Suppressor macrophage treated with lipopolysaccharide for 4 hours (primary cell): ENCODE measurements at regions not wholly inside any gene's neighbourhood (a gene's known extent, or its start where the extent isn't known, plus 50 kb on each side); places are given as distances from the start of the nearest gene placed in this dataset.

ENCODE experiments used
- DNase-seq: peaks from one replicate; pipeline ENCODE4 v3.0.0-alpha.2; 2020

- no peak for DNase-seq
Measured at GRCh38 chr10:10311966-10312365, 705.7 kb upstream of the CELF2 start.

GRCh38 chr10:10313149-10313835 lies 704.4 kb upstream of the CELF2 start:
- DNase-seq = no peak

GRCh38 chr10:10314626-10315025 lies 703.0 kb upstream of the CELF2 start:
- no peak for DNase-seq

- DNase-seq = no peak
Measured at GRCh38 chr10:10315989-10316388, 701.7 kb upstream of the CELF2 start.

GRCh38 chr10:10317151-10317550 lies 700.5 kb upstream of the CELF2 start:
- DNase-seq = no peak

- DNase-seq = no peak
Measured at GRCh38 chr10:10318856-10319255, 698.8 kb upstream of the CELF2 start.

- no peak for DNase-seq
Measured at GRCh38 chr10:10320956-10321355, 696.7 kb upstream of the CELF2 start.

GRCh38 chr10:10326116-10326515 lies 691.6 kb upstream of the CELF2 start:
- no peak for DNase-seq

GRCh38 chr10:10327934-10328333 lies 689.7 kb upstream of the CELF2 start:
- no peak for DNase-seq

- no peak for DNase-seq
Measured at GRCh38 chr10:10330418-10330817, 687.3 kb upstream of the CELF2 start.

- DNase-seq = no peak
Measured at GRCh38 chr10:10332786-10333185, 684.9 kb upstream of the CELF2 start.

- DNase-seq = no peak
Measured at GRCh38 chr10:10333622-10334021, 684.0 kb upstream of the CELF2 start.

GRCh38 chr10:10338339-10338738 lies 679.3 kb upstream of the CELF2 start:
- DNase-seq = no peak

GRCh38 chr10:10346390-10347150 lies 671.1 kb upstream of the CELF2 start:
- no peak for DNase-seq

- no peak for DNase-seq
Measured at GRCh38 chr10:10350050-10350449, 667.6 kb upstream of the CELF2 start.

- no peak for DNase-seq
Measured at GRCh38 chr10:10351451-10351850, 666.2 kb upstream of the CELF2 start.

GRCh38 chr10:10353326-10353868 lies 664.3 kb upstream of the CELF2 start:
- DNase-seq = no peak

GRCh38 chr10:10359263-10359662 lies 658.4 kb upstream of the CELF2 start:
- DNase-seq = no peak

- no peak for DNase-seq
Measured at GRCh38 chr10:10361301-10361885, 656.3 kb upstream of the CELF2 start.

GRCh38 chr10:10362800-10363199 lies 654.9 kb upstream of the CELF2 start:
- no peak for DNase-seq

- DNase-seq = no peak
Measured at GRCh38 chr10:10363217-10363616, 654.5 kb upstream of the CELF2 start.

GRCh38 chr10:10364902-10365301 lies 652.8 kb upstream of the CELF2 start:
- no peak for DNase-seq

GRCh38 chr10:10365676-10366075 lies 652.0 kb upstream of the CELF2 start:
- no peak for DNase-seq

GRCh38 chr10:10366836-10367235 lies 650.8 kb upstream of the CELF2 start:
- no peak for DNase-seq
